Uterus (tissue), 3 donors: ENCODE measurements at regions not wholly inside any gene's neighbourhood (a gene's known extent, or its start where the extent isn't known, plus 50 kb on each side); places are given as distances from the start of the nearest gene placed in this dataset.
"Not testable (repeated sequence)": the region's sequence is repeated elsewhere in the genome, so short reads cannot be mapped to it uniquely, and the experiment has no call there.

ENCODE experiments used
- DNase-seq, 2 donors: peaks; one replicate each; pipeline ENCODE4 v3.0.0-alpha.2; 2019 to 2020
- H3K27ac ChIP-seq, 2 donors: fragments of 200-600 bp; sonication (generic); 1 replicate in 1 of 2; 2 replicates in 1 of 2; pipeline ENCODE4 v1.5.1; 2016 to 2018
- H3K27me3 ChIP-seq, 2 donors: fragments of 200-600 bp; sonication (generic); one replicate each; pipeline ENCODE4 v1.5.1; 2018 to 2019; ENCODE audit warnings: control low read depth in 1 of 2
- H3K36me3 ChIP-seq, 2 donors: fragments of 200-600 bp; sonication (generic); one replicate each; pipeline ENCODE4 v1.5.1; 2019; ENCODE audit warnings: control low read depth in 1 of 2
- H3K4me1 ChIP-seq, 2 donors: fragments of 200-600 bp; sonication (generic); one replicate each; pipeline ENCODE4 v1.5.1; 2018 to 2019; ENCODE audit warnings: control low read depth in 1 of 2
- H3K4me3 ChIP-seq, 2 donors: fragments of 200-600 bp; sonication (generic); 1 replicate in 1 of 2; 2 replicates in 1 of 2; pipeline ENCODE4 v1.5.1; 2018 to 2019; ENCODE audit warnings: mild to moderate bottlenecking in 1 of 2
- H3K9me3 ChIP-seq, 2 donors: fragments of 200-600 bp; sonication (generic); one replicate each; pipeline ENCODE4 v1.5.1; 2019; ENCODE audit warnings: control low read depth in 1 of 2
- POLR2A ChIP-seq, 2 donors: fragments of 450-650 bp; IDR thresholded peaks; one replicate each; pipeline ENCODE4 v1.6.1; 2016; ENCODE audit warnings: antibody characterized with exemption in 2 of 2, mild to moderate bottlenecking in 1 of 2, moderate library complexity in 1 of 2
- intact Hi-C: fragments of 100-400 bp; cut with DNase I; formaldehyde crosslinking; loops from one replicate; pipeline ENCODE4 v1.15.1; 2023; ENCODE audit warnings: low total_unique reads
- TF ChIP-seq, protein P1 (sequence below), 4 experiments: fragments of 200-600 bp in 2 of 4; fragments of 450-650 bp in 2 of 4; sonication (generic) in 2 of 4; IDR thresholded peaks; one replicate each; pipeline ENCODE4 v1.5.1; 2016 to 2019; ENCODE audit warnings: antibody characterized with exemption in 4 of 4, mild to moderate bottlenecking in 2 of 4, moderate library complexity in 1 of 4
- donor health status: DM: yes; HTN: yes; CAD: no.

- Histone ChIP-seq H3K27me3 (no peaks in the 10 kb centered on the region), H3K4me1 (no peaks in the 10 kb centered on the region), H3K36me3 (no peaks in the 10 kb centered on the region), H3K9me3 (no peaks in the 10 kb centered on the region), H3K27ac (no peak overlapping the region), H3K4me3 (no peak overlapping the region)
- no peak for DNase-seq
- TF ChIP-seq, protein P1, sequence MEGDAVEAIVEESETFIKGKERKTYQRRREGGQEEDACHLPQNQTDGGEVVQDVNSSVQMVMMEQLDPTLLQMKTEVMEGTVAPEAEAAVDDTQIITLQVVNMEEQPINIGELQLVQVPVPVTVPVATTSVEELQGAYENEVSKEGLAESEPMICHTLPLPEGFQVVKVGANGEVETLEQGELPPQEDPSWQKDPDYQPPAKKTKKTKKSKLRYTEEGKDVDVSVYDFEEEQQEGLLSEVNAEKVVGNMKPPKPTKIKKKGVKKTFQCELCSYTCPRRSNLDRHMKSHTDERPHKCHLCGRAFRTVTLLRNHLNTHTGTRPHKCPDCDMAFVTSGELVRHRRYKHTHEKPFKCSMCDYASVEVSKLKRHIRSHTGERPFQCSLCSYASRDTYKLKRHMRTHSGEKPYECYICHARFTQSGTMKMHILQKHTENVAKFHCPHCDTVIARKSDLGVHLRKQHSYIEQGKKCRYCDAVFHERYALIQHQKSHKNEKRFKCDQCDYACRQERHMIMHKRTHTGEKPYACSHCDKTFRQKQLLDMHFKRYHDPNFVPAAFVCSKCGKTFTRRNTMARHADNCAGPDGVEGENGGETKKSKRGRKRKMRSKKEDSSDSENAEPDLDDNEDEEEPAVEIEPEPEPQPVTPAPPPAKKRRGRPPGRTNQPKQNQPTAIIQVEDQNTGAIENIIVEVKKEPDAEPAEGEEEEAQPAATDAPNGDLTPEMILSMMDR (IDR thresholded peaks at IDR 0.05): no peak
- no peak for TF ChIP-seq POLR2A (IDR thresholded peaks at IDR 0.05)
- intact Hi-C loops: no loop called here
Observed at GRCh38 chr2:239548965-239549595, 148.3 kb upstream of the HDAC4 start.

DNA sequence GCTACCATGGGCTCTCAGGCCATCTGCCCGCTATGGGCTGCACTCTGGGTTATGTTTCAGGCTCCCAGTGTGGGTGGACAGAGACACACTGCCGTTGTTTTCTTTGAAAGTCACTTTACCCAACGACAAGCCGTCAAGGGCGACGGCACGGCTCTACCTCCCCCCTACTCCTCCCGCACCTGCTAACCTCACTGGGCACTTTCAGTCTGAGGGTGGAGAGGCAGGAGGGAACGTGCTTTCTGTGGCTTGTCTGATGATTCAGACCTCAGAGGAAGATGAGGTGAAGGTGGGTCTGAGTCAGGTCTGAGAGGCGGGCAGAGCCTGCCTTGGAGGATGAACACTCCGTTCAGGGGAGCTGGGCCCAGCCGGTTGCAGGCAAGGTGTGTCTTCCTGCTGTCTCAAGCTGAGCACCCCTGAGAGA lies 147.6 kb upstream of the HDAC4 start:
- Histone ChIP-seq H3K4me1 (no peaks in the 10 kb centered on the region), H3K36me3 (no peaks in the 10 kb centered on the region), H3K27me3 (no peaks in the 10 kb centered on the region), H3K9me3 (no peaks in the 10 kb centered on the region), H3K27ac (no peak overlapping the region), H3K4me3 (no peak overlapping the region)
- intact Hi-C loops: no loop called here
- no peak for TF ChIP-seq POLR2A (IDR thresholded peaks at IDR 0.05)
- no peak for DNase-seq

GRCh38 chr2:239547140-239547539 lies 146.3 kb upstream of the HDAC4 start:
- H3K4me1 ChIP-seq, H3K36me3 ChIP-seq, intact Hi-C loops, H3K9me3 ChIP-seq, H3K4me3 ChIP-seq, H3K27me3 ChIP-seq, H3K27ac ChIP-seq, DNase-seq: not testable (repeated sequence)

- no peaks in the 10 kb centered on the region for H3K36me3 ChIP-seq
- no peaks in the 10 kb centered on the region for H3K27me3 ChIP-seq
- H3K27ac ChIP-seq: no peak overlapping the region
- H3K9me3 ChIP-seq: no peaks in the 10 kb centered on the region
- DNase-seq: no peak
- H3K4me1 ChIP-seq: no peaks in the 10 kb centered on the region
- intact Hi-C loops: no loop called here
- no peak overlapping the region for H3K4me3 ChIP-seq
- no peak for TF ChIP-seq POLR2A (IDR thresholded peaks at IDR 0.05)
- TF ChIP-seq, protein P1 (IDR thresholded peaks at IDR 0.05): no peak
Observed at GRCh38 chr2:239546541-239546940, 145.7 kb upstream of the HDAC4 start.

- Histone ChIP-seq H3K36me3 (no peaks in the 10 kb centered on the region), H3K9me3 (no peaks in the 10 kb centered on the region), H3K4me1 (no peaks in the 10 kb centered on the region), H3K27me3 (no peaks in the 10 kb centered on the region), H3K4me3 (no peak overlapping the region), H3K27ac (no peak overlapping the region)
- DNase-seq: no peak
- intact Hi-C loops: no loop called here
- TF ChIP-seq POLR2A (IDR thresholded peaks at IDR 0.05): no peak
- TF ChIP-seq, protein P1 (IDR thresholded peaks at IDR 0.05): no peak
Observed at GRCh38 chr2:239545741-239546392, 145.0 kb upstream of the HDAC4 start.

GRCh38 chr2:239544918-239545465 lies 144.2 kb upstream of the HDAC4 start:
- DNase-seq: no peak
- TF ChIP-seq, protein P1 (IDR thresholded peaks at IDR 0.05): no peak
- no peak for TF ChIP-seq POLR2A (IDR thresholded peaks at IDR 0.05)
- no peaks in the 10 kb centered on the region for H3K36me3 ChIP-seq
- H3K27me3 ChIP-seq: no peaks in the 10 kb centered on the region
- no peaks in the 10 kb centered on the region for H3K9me3 ChIP-seq
- H3K27ac ChIP-seq: no peak overlapping the region
- H3K4me3 ChIP-seq: no peak overlapping the region
- intact Hi-C loops: no loop called here
- no peaks in the 10 kb centered on the region for H3K4me1 ChIP-seq
